K562 (cell line): ENCODE measurements at regions not wholly inside any gene's neighbourhood (a gene's known extent, or its start where the extent isn't known, plus 50 kb on each side); places are given as distances from the start of the nearest gene placed in this dataset.
"Not testable (repeated sequence)": the region's sequence is repeated elsewhere in the genome, so short reads cannot be mapped to it uniquely, and the experiment has no call there.

Source experiments
- ATAC-seq: fragments of 200-7000 bp; cut with Tn5 transposase; 3 replicates; pipeline ENCODE4 v1.9.1; 2020; ENCODE audit warnings: moderate library complexity
- BruUV-seq: library from RNA; stranded (reverse); fragments of 400-500 nt; replicated peaks from 2 replicates; lab custom pipeline; 2021; lab: Mats Ljungman, UMichigan
- CTCF ChIA-PET: fragments of 300-600 bp; formaldehyde crosslinking; extraction: SDS; loops from one replicate; lab custom pipeline; 2021; ENCODE audit warnings: low intra/inter-chr PET ratio; lab: Yijun Ruan, JAX
- POLR2A ChIA-PET: fragments of 300-600, 350-650 bp; sonication (Branson Sonifier 250); formaldehyde crosslinking; extraction: SDS; loops from one replicate; lab custom pipeline; 2021; ENCODE audit warnings: antibody characterized with exemption, inconsistent platforms; lab: Yijun Ruan, JAX
- DNase-seq, 4 experiments: peaks; one replicate each; pipeline versions ENCODE4 v3.0.0 to v3.0.0-alpha.2; 2011 to 2018; ENCODE audit warnings: low spot score in 3 of 4, mixed read lengths in 3 of 4; ENCODE audit errors: extremely low read depth in 1 of 4
- FAIRE-seq: peaks from 2 replicates; lab custom pipeline; 2011; peaks lifted over from hg19 to GRCh38; lab: Jason Lieb, UNC
- H2AFZ ChIP-seq: 2 replicates; pipeline ENCODE4 v1.6.0; 2011; ENCODE audit warnings: low read depth, low read length, control low read depth, inconsistent platforms
- H3K27ac ChIP-seq: fragments of 200-600 bp; 3 replicates; pipeline ENCODE4 v1.8.0; 2011; ENCODE audit warnings: low read depth, mild to moderate bottlenecking, control low read depth, inconsistent platforms, low read length, moderate library complexity, mixed read lengths; ENCODE audit errors: extremely low read depth
- H3K27me3 ChIP-seq, 2 experiments: fragments of 300-600 bp in 1 of 2; 2 replicates in 1 of 2; 3 replicates in 1 of 2; pipeline versions ENCODE4 v1.6.0 to v1.8.0; 2011; ENCODE audit warnings: inconsistent platforms in 2 of 2, low read length in 2 of 2, mild to moderate bottlenecking in 1 of 2, mixed read lengths in 1 of 2, moderate library complexity in 1 of 2; ENCODE audit not compliant: control insufficient read depth in 2 of 2, insufficient read depth in 2 of 2
- H3K36me3 ChIP-seq: fragments of 300-600 bp; 3 replicates; pipeline ENCODE4 v1.8.0; 2011; ENCODE audit warnings: mild to moderate bottlenecking, low read length, inconsistent platforms; ENCODE audit not compliant: control insufficient read depth, insufficient read depth
- H3K4me1 ChIP-seq, 2 experiments: fragments of 200-600 bp in 1 of 2; replicated peaks in 1 of 2; 2 replicates in 1 of 2; 3 replicates in 1 of 2; pipeline versions ENCODE4 v1.5.1 to v1.8.0; 2011; ENCODE audit warnings: inconsistent platforms in 2 of 2, low read length in 2 of 2, mild to moderate bottlenecking in 1 of 2, mixed read lengths in 1 of 2, moderate library complexity in 1 of 2; ENCODE audit not compliant: control insufficient read depth in 2 of 2, insufficient read depth in 2 of 2
- H3K4me2 ChIP-seq: 2 replicates; pipeline ENCODE4 v1.6.1; 2011; ENCODE audit warnings: low read length, control low read depth, inconsistent platforms, mixed read lengths; ENCODE audit not compliant: insufficient read depth
- H3K4me3 ChIP-seq: fragments of 200-600 bp; sonication (generic), shearing (Covaris generic); 2 replicates; pipeline ENCODE4 v1.5.1; 2016; ENCODE audit warnings: control low read depth, inconsistent platforms
- H3K79me2 ChIP-seq: fragments of 200-600 bp; 3 replicates; pipeline ENCODE4 v1.8.0; 2011; ENCODE audit warnings: low read length, inconsistent platforms; ENCODE audit not compliant: control insufficient read depth, insufficient read depth
- H3K9ac ChIP-seq, 2 experiments: 2 replicates each; pipeline versions ENCODE4 v1.6.0 to v1.6.1; 2011; ENCODE audit warnings: low read depth in 2 of 2, low read length in 2 of 2, control low read depth in 1 of 2, inconsistent platforms in 1 of 2, mild to moderate bottlenecking in 1 of 2, mixed read lengths in 1 of 2; ENCODE audit not compliant: insufficient read depth in 1 of 2
- H3K9me1 ChIP-seq: one replicate; pipeline ENCODE4 v1.6.0; 2011; ENCODE audit warnings: inconsistent platforms, mild to moderate bottlenecking, low read length, moderate library complexity; ENCODE audit not compliant: control insufficient read depth, insufficient read depth
- H3K9me3 ChIP-seq: replicated peaks from 2 replicates; pipeline ENCODE4 v1.5.1; 2011; ENCODE audit warnings: low read depth, low read length, inconsistent platforms; ENCODE audit not compliant: control insufficient read depth, insufficient read depth
- H4K20me1 ChIP-seq: replicated peaks from 2 replicates; pipeline ENCODE4 v1.6.1; 2011; ENCODE audit warnings: low read length, inconsistent platforms, mixed read lengths; ENCODE audit not compliant: control insufficient read depth, insufficient read depth
- CXXC5 ChIP-seq: fragments of 250-450 bp; sonication (Bioruptor Pico); IDR thresholded peaks from 2 replicates; pipeline ENCODE4 v1.8.0; 2022; ENCODE audit warnings: inconsistent platforms, mild to moderate bottlenecking, moderate library complexity
- EZH2 ChIP-seq: IDR thresholded peaks from 2 replicates; pipeline ENCODE4 v1.6.1; 2012; ENCODE audit warnings: low read depth, mild to moderate bottlenecking, inconsistent platforms, low read length, borderline replicate concordance
- GATAD2B ChIP-seq: fragments of 450-650 bp; IDR thresholded peaks from 2 replicates; pipeline ENCODE4 v1.6.1; 2017; ENCODE audit warnings: mild to moderate bottlenecking, borderline replicate concordance
- NCOR1 ChIP-seq: fragments of 450-650 bp; IDR thresholded peaks from 2 replicates; pipeline ENCODE4 v1.6.1; 2016; ENCODE audit warnings: mild to moderate bottlenecking, moderate library complexity
- POU5F1 ChIP-seq: fragments of 150-350 bp; IDR thresholded peaks from 2 replicates; pipeline ENCODE4 v1.6.1; 2014; ENCODE audit warnings: borderline replicate concordance, low read length, low read depth, mild to moderate bottlenecking; ENCODE audit not compliant: partially characterized antibody
- SMAD2 ChIP-seq: fragments of 150-350 bp; IDR thresholded peaks from 2 replicates; pipeline ENCODE4 v1.6.1; 2014; ENCODE audit warnings: low read depth, mild to moderate bottlenecking, low read length
- ZNF3 ChIP-seq: fragments of 250-450 bp; sonication (Bioruptor Pico); IDR thresholded peaks from 2 replicates; pipeline ENCODE4 v1.5.0; 2021; ENCODE audit warnings: mild to moderate bottlenecking, moderate library complexity
- ZNF449 ChIP-seq: fragments of 250-450 bp; sonication (Bioruptor Pico); IDR thresholded peaks from 2 replicates; pipeline ENCODE4 v1.8.0; 2022; ENCODE audit warnings: moderate library complexity, mild to moderate bottlenecking, inconsistent platforms
- WGBS: fragments of 100-300 bp; shearing (Covaris generic); methylation state at CpG from one replicate; pipeline ENCODE4 v1.1.6; 2016; ENCODE audit warnings: low coverage, mixed read lengths; ENCODE audit not compliant: insufficient coverage; ENCODE audit errors: missing lambda C conversion rate; 5-methylcytosine and 5-hydroxymethylcytosine counted together
- in situ Hi-C: fragments of 300-500 bp; cut with MboI; formaldehyde crosslinking; loops from 4 replicates; pipeline ENCODE4 v1.15.0; 2018; ENCODE audit warnings: inconsistent platforms, mixed read lengths
- intact Hi-C: fragments of 100-400 bp; cut with micrococcal nuclease; formaldehyde crosslinking; loops from 2 replicates; pipeline ENCODE4 v1.14.2; 2022

GRCh38 chr2:224113930-224114329, 74.8 kb upstream of the SERPINE2 start:
- H2AFZ ChIP-seq, H3K4me1 ChIP-seq, H3K4me3 ChIP-seq, DNase-seq, CTCF ChIA-PET, H3K9ac ChIP-seq, H3K4me2 ChIP-seq, POLR2A ChIA-PET, in situ Hi-C loops, H3K9me1 ChIP-seq, H3K27ac ChIP-seq, intact Hi-C loops, H3K27me3 ChIP-seq, FAIRE-seq, H3K79me2 ChIP-seq, BruUV-seq, H3K36me3 ChIP-seq, ATAC-seq, H4K20me1 ChIP-seq, H3K9me3 ChIP-seq: not testable (repeated sequence)
- 0% methylated on average over 1 of the region's 1 CpG for WGBS

- Histone ChIP-seq H3K27me3 (no peaks in the 10 kb centered on the region), H3K36me3 (no peaks in the 10 kb centered on the region), H3K4me2 (no peak overlapping the region), H3K79me2 (no peaks in the 10 kb centered on the region), H3K4me3 (no peak overlapping the region), H3K27ac (no peak overlapping the region), H3K9me3 (no peaks in the 10 kb centered on the region), H3K9me1 (no peaks in the 10 kb centered on the region), H2AFZ (no peak overlapping the region), H3K9ac (no peak overlapping the region), H3K4me1 (no peaks in the 10 kb centered on the region), H4K20me1 (no peaks in the 10 kb centered on the region)
- CTCF ChIA-PET: no interaction called here
- BruUV-seq: no TSS peak
- POLR2A ChIA-PET: no interaction called here
- no peak for DNase-seq
- ATAC-seq: no peak
- TF ChIP-seq ZNF449 (CRISPR knock-in tag): no peak
- TF ChIP-seq NCOR1: no peak
- no peak for TF ChIP-seq SMAD2
- TF ChIP-seq GATAD2B: no peak
- no peak for TF ChIP-seq EZH2
- TF ChIP-seq ZNF3 (CRISPR knock-in tag): no peak
- no peak for TF ChIP-seq POU5F1
- TF ChIP-seq CXXC5 (CRISPR knock-in tag): no peak
- no peak for FAIRE-seq
- intact Hi-C loops: no loop called here
- in situ Hi-C loops: no loop called here
- WGBS: 0% methylated on average over 2 of the region's 2 CpGs
Measured at GRCh38 chr2:224111576-224111975, 72.5 kb upstream of the SERPINE2 start.
